SIG-M5 treated with dmso at 0.1 percent for 504 hours (cell line): ENCODE measurements at regions not wholly inside any gene's neighbourhood (a gene's known extent, or its start where the extent isn't known, plus 50 kb on each side); places are given as distances from the start of the nearest gene placed in this dataset.
"Not testable (repeated sequence)": the region's sequence is repeated elsewhere in the genome, so short reads cannot be mapped to it uniquely, and the experiment has no call there.

Source experiments
- DNase-seq: peaks from one replicate; lab custom pipeline; 2025; ENCODE audit not compliant: unreplicated experiment; lab: John Stamatoyannopoulos, UW

- DNase-seq = no peak
Observed at GRCh38 chr13:32828711-32829110, 187.5 kb upstream of the KL start.

- DNase-seq = no peak
Observed at GRCh38 chr13:32829269-32829668, 187.0 kb upstream of the KL start.

DNA sequence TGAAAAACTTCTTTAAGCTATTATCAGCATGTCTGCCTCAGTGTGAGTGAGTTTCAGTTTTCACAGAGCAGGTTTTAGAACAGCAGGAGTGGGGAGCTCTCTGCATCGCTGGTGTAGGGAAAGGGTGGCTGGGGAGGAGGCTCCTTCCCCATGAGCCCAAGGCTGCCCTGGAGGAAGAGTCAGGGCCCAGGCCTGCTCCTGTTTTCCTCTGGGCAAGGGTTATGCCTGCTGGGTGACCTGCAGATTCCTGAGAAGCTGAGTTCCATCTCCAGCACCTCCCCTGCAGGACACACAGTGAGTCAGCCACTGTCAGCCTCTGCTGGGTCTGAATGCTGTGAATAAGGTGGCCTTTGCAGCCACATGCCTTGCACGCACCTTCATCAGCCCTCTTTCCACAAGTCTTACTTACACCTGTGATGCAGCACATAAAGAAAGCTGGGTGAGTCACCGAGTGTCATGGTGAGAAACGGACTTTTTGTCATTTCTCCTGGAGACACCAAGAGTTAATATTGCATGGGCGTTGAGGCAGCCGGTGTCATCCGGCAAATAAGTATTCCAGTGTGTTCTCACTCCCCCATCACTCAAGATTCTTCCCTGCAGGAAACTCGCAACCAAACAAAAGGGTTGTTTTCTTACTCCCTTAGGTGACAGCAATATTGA lies 186.4 kb upstream of the KL start:
- DNase-seq = peak; percentile 45

- no peak for DNase-seq
Observed at GRCh38 chr13:32830336-32831031, 185.7 kb upstream of the KL start.

- no peak for DNase-seq
Observed at GRCh38 chr13:32837307-32837972, 178.8 kb upstream of the KL start.

- no peak for DNase-seq
Observed at GRCh38 chr13:32837973-32838927, 178.0 kb upstream of the KL start.

DNA sequence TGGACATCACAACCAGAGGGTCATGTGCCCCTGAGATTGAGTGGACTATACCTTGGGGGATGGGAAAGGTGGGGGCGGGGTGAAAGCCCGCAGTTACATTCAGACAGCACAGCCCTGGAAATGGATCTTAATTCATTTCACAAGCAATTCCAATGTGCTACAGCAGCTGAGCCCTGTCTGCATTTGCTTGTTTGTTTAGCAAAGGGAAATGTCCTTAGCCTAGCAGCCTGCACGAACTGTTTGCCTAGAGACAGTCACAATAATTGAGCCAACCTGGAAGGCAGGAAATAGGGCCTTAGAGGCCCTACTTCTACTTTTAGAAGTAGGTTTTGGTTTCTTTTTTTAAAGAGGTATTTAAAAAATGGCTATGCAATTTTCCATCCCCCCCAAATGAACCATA lies 177.3 kb upstream of the KL start:
- peak; percentile 43 for DNase-seq

- DNase-seq = no peak
Observed at GRCh38 chr13:32840113-32840512, 176.1 kb upstream of the KL start.

GRCh38 chr13:32840989-32841713 lies 175.1 kb upstream of the KL start:
- no peak for DNase-seq

DNA sequence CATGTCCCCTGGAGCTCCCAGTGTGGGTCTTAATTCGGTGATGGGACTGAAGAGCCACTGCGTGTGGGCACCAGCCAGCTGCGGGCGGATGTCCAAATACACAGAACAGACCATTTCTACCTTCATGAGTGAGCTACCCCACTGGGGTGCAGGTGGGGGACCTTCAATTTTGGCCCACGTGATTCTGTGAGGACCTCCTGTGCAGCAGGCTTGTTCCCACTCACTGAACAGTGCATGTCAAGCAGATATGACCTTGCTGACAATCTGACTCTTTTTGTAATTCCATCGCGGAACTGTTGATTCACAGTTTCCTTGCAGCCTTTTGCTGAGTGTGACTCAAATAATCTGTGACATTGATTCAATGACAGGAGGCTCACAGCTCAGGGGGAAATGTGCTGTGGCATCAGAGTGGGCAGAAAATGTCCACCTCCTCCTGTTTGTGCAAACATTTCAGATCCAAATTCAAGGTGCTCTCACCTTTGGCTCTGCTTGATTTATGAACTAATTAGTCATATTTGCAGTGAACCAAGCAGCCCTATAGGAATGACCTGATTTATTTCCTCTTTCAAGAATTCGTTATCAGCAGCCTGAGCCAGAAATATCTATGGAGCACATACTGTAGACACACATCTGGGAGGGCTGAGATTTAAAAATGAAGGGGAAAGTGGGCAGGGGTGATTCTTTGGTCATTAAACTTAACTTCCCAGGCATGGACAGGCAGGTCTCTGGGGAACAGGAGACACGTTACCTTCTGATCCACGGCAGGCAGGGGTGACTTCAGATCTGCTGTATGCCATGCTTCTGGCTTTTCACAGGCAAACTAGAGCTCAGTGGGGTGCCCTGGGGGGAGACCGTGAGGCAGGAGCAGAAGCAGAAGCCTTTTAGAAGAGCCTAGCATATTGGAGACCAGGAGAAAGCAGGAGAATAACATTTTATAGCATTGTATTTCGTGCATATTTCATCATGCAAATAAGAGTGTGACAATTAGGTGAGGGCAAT lies 170.0 kb upstream of the KL start:
- no peak for DNase-seq

GRCh38 chr13:32847976-32848375 lies 168.2 kb upstream of the KL start:
- not testable (repeated sequence) for DNase-seq

DNA sequence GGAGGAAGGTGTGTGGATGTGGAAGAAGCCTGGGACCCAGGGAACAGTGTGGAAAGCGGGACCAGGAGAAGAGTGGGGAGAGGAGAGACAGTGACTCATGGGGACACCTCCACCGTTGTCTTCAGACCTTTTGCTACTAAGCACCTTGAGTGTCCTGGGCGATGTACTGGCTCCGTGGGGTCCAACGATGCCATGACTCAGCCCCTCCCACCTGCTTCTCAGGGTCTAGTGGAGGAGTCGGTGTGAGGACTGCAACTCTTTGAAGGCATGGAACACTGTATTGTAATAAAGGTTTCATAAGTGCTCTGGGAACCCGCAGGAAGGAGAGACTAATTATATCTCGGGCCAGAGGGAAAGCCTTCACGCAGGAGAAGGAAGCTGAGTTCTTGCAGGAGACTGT lies 166.9 kb upstream of the KL start:
- DNase-seq = no peak

DNA sequence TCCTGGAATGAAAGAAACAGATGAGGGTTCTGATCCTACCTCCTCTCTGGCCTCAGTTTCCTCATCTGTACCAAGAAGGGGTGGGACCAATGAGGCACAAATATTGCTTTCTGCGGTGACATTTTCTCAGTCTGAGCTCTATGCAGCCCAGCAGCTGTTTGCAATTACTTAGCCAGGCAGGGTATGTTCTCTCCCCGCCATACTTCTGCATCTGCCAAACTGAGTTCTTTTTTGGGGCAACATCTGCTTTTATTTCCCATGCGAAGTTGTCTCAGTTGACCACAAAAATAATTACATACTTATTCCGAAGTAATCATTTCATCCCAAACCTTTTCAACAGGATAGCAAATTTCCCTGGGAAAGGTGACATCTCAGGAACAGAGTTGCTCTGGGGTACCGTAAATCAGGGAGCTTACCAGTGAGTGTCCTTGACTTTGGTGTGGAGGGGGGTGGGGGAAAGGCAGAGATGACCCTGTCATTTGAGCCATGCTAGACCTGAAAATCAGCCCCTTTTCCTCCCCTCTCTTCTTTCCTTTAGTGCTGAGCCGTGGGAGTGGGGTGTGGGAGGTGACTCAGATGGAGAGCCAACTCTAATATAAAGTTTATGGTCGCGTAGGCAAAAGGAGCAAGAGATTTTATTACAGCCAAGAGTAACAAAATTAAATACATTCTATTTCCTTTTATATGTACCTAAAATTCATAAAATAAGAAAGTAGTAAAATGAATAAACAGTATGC lies 165.7 kb upstream of the KL start:
- no peak for DNase-seq

DNA sequence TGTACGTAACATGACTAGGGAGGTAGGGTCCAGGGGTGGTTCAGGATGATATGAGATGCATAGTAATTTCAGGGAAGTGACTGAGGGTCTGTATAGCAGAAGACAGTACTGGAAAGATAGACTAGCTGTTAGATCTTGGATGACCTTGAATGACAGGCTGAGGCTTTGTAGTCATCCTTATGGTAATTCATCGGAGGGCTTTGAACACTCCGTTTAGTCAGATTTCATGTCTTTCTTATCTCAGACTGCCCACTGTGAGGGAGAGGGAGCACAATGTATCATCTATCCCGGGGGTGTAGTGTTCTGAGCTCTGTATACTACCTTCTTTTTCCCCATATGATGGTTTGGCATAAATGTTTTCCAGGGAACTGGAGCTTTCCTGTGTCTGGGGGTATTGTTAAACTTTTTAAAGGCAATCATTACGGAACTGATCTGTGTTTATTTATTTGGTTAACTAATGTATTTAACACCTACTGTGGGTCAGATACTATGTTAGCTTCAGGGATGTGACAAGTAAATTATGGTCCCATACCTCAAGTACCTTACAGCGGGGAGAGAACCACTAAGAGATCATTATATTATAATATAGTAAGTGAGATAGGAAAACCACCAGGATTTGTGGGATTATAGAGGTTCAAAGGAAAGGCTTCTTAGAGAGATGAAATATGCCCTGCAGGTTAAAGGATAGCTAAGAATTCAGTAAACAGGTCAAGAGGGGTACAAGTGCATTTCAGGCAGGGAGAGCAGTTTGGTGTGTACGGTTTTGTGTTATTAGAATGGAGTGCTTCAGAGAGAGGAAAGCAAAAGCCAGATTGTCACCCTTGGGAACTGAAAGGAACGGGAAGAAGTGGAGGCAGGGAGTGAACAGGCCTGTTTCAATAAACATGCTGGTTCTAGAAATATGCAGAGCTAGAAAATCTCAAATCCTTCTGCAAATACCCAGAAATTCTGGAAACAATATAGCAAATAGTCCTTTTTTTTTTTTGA lies 164.8 kb upstream of the KL start:
- no peak for DNase-seq

- DNase-seq = no peak
Observed at GRCh38 chr13:32852526-32852925, 163.7 kb upstream of the KL start.

GRCh38 chr13:32857077-32857476 lies 159.1 kb upstream of the KL start:
- no peak for DNase-seq

GRCh38 chr13:32857689-32858088 lies 158.5 kb upstream of the KL start:
- no peak for DNase-seq
